PC-9 (cell line): ENCODE measurements at regions not wholly inside any gene's neighbourhood (a gene's known extent, or its start where the extent isn't known, plus 50 kb on each side); places are given as distances from the start of the nearest gene placed in this dataset.

Experiments
- BruUV-seq: library from RNA; stranded (reverse); fragments of 400-500 nt; replicated peaks from 2 replicates; lab custom pipeline; 2021; lab: Mats Ljungman, UMichigan
- CTCF ChIA-PET: fragments of 300-600 bp; sonication (Branson Sonifier 250); formaldehyde crosslinking; loops from one replicate; lab custom pipeline; 2022; ENCODE audit warnings: antibody characterized with exemption; lab: Charles Lee
- POLR2A ChIA-PET: fragments of 300-600 bp; sonication (Branson Sonifier 250); formaldehyde crosslinking; loops from one replicate; lab custom pipeline; 2022; ENCODE audit warnings: antibody characterized with exemption; ENCODE audit not compliant: unreplicated experiment; lab: Charles Lee
- DNase-seq, 2 experiments: peaks; one replicate each; pipeline versions ENCODE4 v3.0.0 to v3.0.0-alpha.2; 2015 to 2022; ENCODE audit warnings: mixed read lengths in 1 of 2
- H2AFZ ChIP-seq: fragments of 200-600 bp; sonication (generic); 2 replicates; pipeline ENCODE4 v1.8.1; 2017; ENCODE audit warnings: antibody characterized with exemption
- H3F3A ChIP-seq: fragments of 200-600 bp; sonication (generic); 2 replicates; pipeline ENCODE4 v1.8.1; 2017; ENCODE audit warnings: antibody characterized with exemption, mild to moderate bottlenecking, low read depth; ENCODE audit not compliant: insufficient read depth
- H3K27ac ChIP-seq: fragments of 200-600 bp; sonication (generic); 2 replicates; pipeline ENCODE4 v1.6.1; 2016; ENCODE audit warnings: mixed run types
- H3K27me3 ChIP-seq: fragments of 200-600 bp; sonication (generic); 2 replicates; pipeline ENCODE4 v1.6.1; 2016; ENCODE audit warnings: low read depth, mixed run types; ENCODE audit not compliant: insufficient read depth
- H3K36me3 ChIP-seq: fragments of 200-600 bp; sonication (generic); 2 replicates; pipeline ENCODE4 v1.6.1; 2016; ENCODE audit warnings: low read depth, mixed run types
- H3K4me1 ChIP-seq: fragments of 200-600 bp; sonication (generic); replicated peaks from 2 replicates; pipeline ENCODE4 v1.6.1; 2016; ENCODE audit warnings: mixed run types; ENCODE audit not compliant: insufficient read depth
- H3K4me2 ChIP-seq: fragments of 200-600 bp; sonication (generic); 2 replicates; pipeline ENCODE4 v1.6.1; 2017; ENCODE audit warnings: mixed run types
- H3K4me3 ChIP-seq: fragments of 200-600 bp; sonication (generic); 2 replicates; pipeline ENCODE4 v1.6.1; 2016; ENCODE audit warnings: mixed run types
- H3K79me2 ChIP-seq: fragments of 200-600 bp; sonication (generic); 2 replicates; pipeline ENCODE4 v1.6.1; 2017; ENCODE audit warnings: low read depth, mixed run types
- H3K9me2 ChIP-seq: fragments of 200-600 bp; sonication (generic); 2 replicates; pipeline ENCODE4 v1.8.1; 2017; ENCODE audit warnings: mild to moderate bottlenecking; ENCODE audit not compliant: insufficient read depth
- H3K9me3 ChIP-seq: fragments of 200-600 bp; sonication (generic); 2 replicates; pipeline ENCODE4 v1.8.1; 2016; ENCODE audit warnings: low read depth; ENCODE audit not compliant: insufficient read depth
- H4K20me1 ChIP-seq: fragments of 200-600 bp; sonication (generic); 2 replicates; pipeline ENCODE4 v1.8.1; 2017; ENCODE audit not compliant: insufficient read depth
- EZH2 ChIP-seq: fragments of 200-600 bp; sonication (generic); IDR thresholded peaks from 2 replicates; pipeline ENCODE4 v1.8.0; 2017; ENCODE audit warnings: antibody characterized with exemption, low read depth
- intact Hi-C: fragments of 100-400 bp; cut with micrococcal nuclease; formaldehyde crosslinking; loops from one replicate; pipeline ENCODE4 v1.10.0; 2022; ENCODE audit not compliant: unreplicated experiment
- TF ChIP-seq, protein P1 (sequence below): fragments of 200-600 bp; sonication (generic); conservative IDR thresholded peaks from 2 replicates; pipeline ENCODE4 v1.6.1; 2017; ENCODE audit warnings: mixed run types, antibody characterized with exemption, mild to moderate bottlenecking, moderate library complexity

DNA sequence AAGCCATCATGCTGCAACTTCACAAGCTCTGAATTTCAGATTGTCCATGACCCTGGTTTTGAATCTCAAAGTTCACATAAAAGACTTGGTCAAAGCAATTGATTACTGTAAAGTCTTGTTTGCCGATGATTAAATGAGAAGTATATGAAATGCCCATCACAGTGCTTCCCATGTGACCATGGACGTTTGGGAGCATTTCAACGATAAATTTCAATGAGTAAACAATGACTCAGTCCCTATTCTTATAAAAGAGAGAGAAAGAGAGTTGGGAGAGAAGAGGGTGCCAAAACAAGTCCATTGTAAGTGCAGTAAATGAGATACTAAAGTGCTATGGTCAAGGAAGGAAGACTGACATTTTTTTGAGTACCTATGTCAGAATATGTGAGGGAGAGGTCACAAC lies 276.9 kb downstream of the SOX9 start:
- peaks cover 10% of the 10 kb centered on the region; the same call in 1 of the 2 replicates for H3K79me2 ChIP-seq
- TF ChIP-seq, protein P1, sequence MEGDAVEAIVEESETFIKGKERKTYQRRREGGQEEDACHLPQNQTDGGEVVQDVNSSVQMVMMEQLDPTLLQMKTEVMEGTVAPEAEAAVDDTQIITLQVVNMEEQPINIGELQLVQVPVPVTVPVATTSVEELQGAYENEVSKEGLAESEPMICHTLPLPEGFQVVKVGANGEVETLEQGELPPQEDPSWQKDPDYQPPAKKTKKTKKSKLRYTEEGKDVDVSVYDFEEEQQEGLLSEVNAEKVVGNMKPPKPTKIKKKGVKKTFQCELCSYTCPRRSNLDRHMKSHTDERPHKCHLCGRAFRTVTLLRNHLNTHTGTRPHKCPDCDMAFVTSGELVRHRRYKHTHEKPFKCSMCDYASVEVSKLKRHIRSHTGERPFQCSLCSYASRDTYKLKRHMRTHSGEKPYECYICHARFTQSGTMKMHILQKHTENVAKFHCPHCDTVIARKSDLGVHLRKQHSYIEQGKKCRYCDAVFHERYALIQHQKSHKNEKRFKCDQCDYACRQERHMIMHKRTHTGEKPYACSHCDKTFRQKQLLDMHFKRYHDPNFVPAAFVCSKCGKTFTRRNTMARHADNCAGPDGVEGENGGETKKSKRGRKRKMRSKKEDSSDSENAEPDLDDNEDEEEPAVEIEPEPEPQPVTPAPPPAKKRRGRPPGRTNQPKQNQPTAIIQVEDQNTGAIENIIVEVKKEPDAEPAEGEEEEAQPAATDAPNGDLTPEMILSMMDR, result no peak
- no peak for TF ChIP-seq EZH2
- POLR2A ChIA-PET, result interaction anchor here (0.6 kb wide), 1 partner anchor 10 kb away, joined by 4 read pairs; no protein-coding TSS in a partner anchor
- no peak overlapping the region for H3K4me3 ChIP-seq
- H3K4me1 ChIP-seq, result peaks cover 41% of the 10 kb centered on the region
- peaks cover 39% of the 10 kb centered on the region for H3F3A ChIP-seq
- CTCF ChIA-PET, result no interaction called here
- H4K20me1 ChIP-seq, result no peaks in the 10 kb centered on the region
- peaks cover 7% of the 10 kb centered on the region for H3K36me3 ChIP-seq
- no peaks in the 10 kb centered on the region for H3K27me3 ChIP-seq
- H3K27ac ChIP-seq, result peak overlapping the region; percentile 73
- H2AFZ ChIP-seq, result no peak overlapping the region
- H3K4me2 ChIP-seq, result peak overlapping the region; percentile 31; the same call in 1 of the 2 replicates
- intact Hi-C loops, result no loop called here
- BruUV-seq, result no TSS peak
- H3K9me2 ChIP-seq, result no peaks in the 10 kb centered on the region
- peaks cover 3% of the 10 kb centered on the region; the same call in 1 of the 2 replicates for H3K9me3 ChIP-seq
- peak in 1 of 2 experiments; percentile 57 for DNase-seq

DNA sequence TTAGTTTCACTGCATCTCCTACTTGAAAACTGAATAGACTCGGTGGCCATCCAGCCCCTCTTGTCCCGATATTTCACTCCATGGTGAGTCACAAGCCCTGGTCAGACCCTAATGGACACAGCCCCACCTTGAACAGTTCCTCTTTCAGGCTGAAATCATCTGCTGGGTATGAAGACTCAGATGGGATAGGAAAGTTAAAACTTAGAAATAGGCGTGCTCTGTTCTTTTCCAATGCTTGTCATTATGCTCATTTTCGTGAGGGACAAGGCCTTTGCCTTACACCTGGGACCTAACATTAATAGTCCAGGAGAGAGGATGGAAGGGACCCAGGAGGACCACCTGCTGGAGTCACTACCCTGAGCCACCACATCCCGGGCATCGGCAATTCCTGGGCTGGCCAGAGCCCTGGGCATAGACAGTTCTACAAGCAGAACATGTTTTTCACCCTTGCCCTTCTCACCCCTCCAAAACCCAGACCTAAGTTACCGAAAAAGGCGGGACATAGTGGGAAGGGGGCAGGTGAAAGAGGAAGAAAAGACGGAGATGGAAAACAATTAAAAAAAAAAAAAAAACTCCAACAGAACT lies 278.3 kb downstream of the SOX9 start:
- Histone ChIP-seq H3K9me3 (peaks cover 3% of the 10 kb centered on the region; the same call in 1 of the 2 replicates), H3K27ac (peak overlapping the region; percentile 14; the same call in 1 of the 2 replicates), H3K27me3 (no peaks in the 10 kb centered on the region), H3K4me3 (no peak overlapping the region), H3K4me1 (peaks cover 27% of the 10 kb centered on the region), H3K4me2 (no peak overlapping the region), H3K36me3 (peaks cover 21% of the 10 kb centered on the region), H2AFZ (no peak overlapping the region), H3F3A (peaks cover 26% of the 10 kb centered on the region), H3K9me2 (no peaks in the 10 kb centered on the region), H3K79me2 (peaks cover 19% of the 10 kb centered on the region; the same call in 1 of the 2 replicates), H4K20me1 (no peaks in the 10 kb centered on the region)
- no peak for DNase-seq
- no peak for TF ChIP-seq EZH2
- TF ChIP-seq, protein P1, result no peak
- no TSS peak for BruUV-seq
- intact Hi-C loops, result no loop called here
- POLR2A ChIA-PET, result no interaction called here
- CTCF ChIA-PET, result no interaction called here

DNA sequence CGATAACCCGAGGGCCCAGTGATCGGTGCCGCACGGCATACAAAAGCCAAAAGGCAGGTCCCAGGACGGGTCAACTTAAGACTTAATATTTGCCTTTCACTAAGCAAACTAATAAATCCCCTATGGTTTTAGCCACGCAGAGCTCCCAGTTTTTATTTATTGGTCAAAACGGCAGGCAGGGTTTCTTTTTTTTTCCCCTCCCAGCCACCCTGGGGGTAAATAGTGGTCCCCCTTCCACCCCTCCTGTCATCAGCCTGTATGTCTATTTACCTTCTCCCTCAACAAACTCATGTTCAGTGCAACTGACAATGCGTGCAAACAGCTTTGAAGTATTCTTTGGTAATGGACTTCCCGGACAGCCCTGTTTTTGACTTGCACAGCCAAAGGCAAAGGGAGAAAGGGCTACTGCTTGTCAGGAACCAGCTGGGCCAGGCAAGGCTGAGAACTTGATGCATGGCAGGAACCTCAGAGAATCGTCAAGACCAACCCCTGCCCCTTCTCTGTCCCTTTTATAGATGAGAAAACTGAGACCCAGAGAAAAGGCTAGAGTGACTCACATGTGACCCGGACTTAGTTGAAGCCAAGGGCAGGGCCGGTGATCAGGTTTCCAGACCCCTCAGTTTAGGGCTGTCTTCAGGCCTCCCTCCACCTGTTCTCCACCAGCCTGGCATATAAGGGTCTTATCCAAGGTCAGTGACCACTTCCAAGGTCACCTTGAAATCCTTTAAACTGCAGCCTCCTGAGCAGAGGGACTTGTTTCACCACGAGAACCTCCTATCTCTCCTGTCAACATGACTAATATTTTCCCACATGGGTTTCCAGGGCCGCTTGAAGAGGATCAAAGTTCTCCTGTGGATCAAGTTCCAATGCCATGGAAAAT lies 279.0 kb downstream of the SOX9 start:
- Histone ChIP-seq H3F3A (peaks cover 22% of the 10 kb centered on the region), H2AFZ (no peak overlapping the region), H3K36me3 (peaks cover 21% of the 10 kb centered on the region), H3K4me1 (peaks cover 19% of the 10 kb centered on the region), H3K4me2 (no peak overlapping the region), H3K4me3 (no peak overlapping the region), H4K20me1 (no peaks in the 10 kb centered on the region), H3K9me2 (no peaks in the 10 kb centered on the region), H3K27ac (no peak overlapping the region; the same call in 1 of the 2 replicates), H3K27me3 (no peaks in the 10 kb centered on the region), H3K79me2 (peaks cover 23% of the 10 kb centered on the region), H3K9me3 (peaks cover 3% of the 10 kb centered on the region; the same call in 1 of the 2 replicates)
- intact Hi-C loops, result no loop called here
- BruUV-seq, result no TSS peak
- TF ChIP-seq, protein P1, result no peak
- TF ChIP-seq EZH2, result no peak
- ChIA-PET POLR2A (no interaction called here), CTCF (no interaction called here)
- DNase-seq, result no peak
